Stimulated activated CD8-positive, alpha-beta memory T cell treated with anti-CD3 and anti-CD28 coated beads, Interleukin-7, amount 100 ng/mL, for 4 hours (primary cell): ENCODE measurements at regions not wholly inside any gene's neighbourhood (a gene's known extent, or its start where the extent isn't known, plus 50 kb on each side); places are given as distances from the start of the nearest gene placed in this dataset.
"Not testable (repeated sequence)": the region's sequence is repeated elsewhere in the genome, so short reads cannot be mapped to it uniquely, and the experiment has no call there.

ENCODE experiments used
- DNase-seq, 2 donors: peaks; one replicate each; pipeline ENCODE4 v3.0.0-alpha.2; 2020; ENCODE audit warnings: low read depth in 2 of 2

DNA sequence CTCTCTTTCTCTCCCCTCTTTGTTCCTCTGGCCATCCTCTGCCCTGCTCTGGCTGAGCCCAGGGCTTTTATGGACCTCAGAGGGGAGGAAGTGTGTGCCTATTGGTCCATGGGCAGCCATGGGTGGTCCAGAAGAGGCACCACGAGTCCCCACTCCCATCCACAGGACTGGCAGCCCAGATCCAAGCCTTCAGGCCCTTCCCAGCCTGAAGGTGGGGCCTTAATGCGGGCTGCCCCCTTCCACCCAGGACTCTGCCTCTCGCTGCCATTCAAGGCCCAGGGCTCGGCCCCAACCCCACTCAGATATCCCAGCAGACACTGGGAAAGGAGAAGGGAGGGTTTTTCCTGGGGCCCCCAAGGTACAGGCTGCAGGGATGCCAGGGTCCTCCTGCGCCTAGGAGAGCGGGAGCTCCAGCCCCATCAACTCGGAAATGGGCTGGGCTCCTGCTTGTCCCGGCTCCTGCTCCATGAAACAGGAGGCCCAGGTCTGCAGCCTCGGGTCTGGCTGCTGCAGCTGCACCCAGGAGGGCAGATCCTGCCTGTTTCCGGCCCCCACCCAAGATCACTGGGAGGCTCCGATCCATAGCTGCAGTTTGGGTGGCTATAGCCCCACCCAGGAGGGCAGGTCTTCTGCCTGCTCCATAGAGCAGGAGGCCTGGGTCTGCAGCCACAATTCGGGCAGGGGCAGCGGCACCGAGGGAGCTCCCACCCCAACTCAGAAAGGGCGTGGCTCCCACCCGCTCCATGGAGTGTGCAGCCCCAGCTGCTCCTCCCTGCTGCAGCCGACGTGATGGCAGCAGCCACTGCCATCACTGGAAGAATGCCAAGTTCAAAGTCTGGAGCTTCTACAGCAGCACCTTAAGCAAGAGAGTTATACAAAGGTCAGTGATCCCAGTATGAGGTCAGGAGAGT is 116.6 kb upstream of the RBBP8 start:
- DNase-seq = no peak

DNA sequence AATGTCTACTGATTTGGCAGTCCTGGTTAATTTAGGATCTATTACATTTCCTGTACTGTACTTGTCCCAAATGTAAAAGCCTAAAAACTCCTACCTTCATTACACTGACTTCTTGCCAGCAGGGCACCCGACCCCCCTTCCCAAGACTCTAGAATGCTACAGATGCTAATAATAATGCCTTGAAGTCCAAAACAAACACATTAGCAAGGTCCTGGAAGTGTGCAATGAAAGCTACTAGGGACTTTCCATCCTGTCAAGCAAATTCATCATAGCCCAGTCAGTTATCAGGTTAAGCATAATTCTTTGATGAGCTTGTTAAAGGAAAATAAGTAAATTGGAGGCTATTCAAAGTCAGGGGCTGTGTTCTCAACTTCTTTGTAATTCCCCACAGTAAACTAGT is 115.3 kb upstream of the RBBP8 start:
- no peak for DNase-seq

DNA sequence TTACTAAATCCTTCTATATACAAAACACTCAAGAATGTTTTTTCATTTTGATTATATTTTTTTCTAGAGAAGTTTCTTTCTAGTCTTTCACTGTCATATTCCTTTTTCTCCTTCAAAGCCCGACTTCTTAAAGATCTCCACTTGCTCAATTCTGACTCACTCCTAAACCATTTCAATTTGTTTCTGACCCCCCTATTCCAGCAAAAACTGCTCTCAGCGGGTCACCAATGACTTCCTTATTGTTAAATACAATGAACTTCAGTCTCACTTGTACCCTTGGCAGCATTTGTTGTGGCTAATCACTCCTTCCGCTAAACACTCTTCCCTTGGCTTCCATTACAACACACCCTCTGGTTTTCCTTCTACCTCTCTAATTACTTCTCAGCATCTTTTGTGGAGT is 111.1 kb upstream of the RBBP8 start:
- DNase-seq = no peak

DNA sequence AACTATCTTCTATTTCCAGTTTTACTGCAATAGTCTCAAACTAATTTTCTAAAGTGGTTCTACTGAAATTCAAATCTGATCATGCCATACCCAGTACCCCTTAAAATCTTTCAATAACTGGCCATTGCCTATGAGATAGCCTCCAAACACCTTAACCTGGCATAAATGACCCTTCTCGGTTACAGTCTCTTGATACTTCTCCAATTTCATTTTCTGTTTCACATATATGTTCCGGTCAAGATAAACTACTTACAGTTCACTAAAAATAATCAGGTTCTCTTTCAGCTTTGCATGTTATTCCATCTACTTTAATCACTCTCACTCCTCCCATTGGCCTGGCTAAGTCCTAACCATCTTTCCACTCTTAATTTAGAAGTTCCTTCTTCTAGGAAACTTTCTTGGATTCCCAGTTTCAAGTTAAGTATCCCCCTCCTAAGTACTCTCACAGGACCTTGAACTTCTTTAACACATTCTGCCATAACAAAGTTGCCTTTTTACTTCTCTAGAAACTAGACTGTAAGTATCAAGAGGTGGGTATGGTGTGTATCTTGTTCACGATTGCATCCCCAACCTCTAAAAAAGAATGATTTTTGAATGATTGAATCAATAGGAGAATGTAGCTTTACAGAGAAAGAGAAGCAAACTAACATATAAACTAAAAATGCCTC is 110.2 kb upstream of the RBBP8 start:
- DNase-seq = no peak

DNA sequence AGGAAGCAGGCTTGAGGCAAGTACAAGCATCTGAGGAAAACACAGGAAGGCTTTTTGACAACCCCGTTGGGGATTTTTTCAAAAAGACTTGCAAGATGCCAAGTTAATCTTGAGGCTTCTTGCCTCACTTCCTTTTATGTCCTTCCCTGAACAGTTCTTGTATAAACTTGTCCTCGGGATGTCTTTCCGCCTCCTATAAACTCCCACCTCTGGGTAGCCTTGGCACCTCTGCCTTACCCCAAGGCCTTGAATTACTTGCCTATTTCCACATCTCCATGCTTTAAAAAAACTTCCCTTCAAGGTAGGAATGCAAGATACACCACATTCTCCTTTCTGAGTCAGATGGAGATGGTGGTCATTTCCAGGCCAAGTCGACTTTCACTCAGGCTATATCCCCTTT is 106.4 kb upstream of the RBBP8 start:
- DNase-seq = no peak

DNA sequence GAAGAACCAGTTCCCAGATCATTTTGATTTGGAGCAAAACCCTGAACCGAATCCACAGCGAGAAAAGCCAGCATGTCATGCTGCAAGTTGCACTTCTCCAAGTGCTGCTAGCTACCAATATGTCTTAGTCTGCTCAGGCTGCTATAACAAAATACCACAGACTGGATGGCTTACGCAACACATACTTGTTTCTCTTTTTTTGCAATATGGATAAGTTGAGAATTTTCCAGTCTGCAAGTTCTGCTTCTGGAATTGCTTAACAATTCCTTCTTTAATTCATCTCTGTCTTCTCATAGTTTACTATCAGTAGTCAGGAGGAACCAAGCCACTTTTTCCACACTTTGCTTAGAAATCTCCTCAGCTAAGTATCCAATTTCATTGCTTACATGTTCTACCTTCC is 105.9 kb upstream of the RBBP8 start:
- no peak for DNase-seq

DNA sequence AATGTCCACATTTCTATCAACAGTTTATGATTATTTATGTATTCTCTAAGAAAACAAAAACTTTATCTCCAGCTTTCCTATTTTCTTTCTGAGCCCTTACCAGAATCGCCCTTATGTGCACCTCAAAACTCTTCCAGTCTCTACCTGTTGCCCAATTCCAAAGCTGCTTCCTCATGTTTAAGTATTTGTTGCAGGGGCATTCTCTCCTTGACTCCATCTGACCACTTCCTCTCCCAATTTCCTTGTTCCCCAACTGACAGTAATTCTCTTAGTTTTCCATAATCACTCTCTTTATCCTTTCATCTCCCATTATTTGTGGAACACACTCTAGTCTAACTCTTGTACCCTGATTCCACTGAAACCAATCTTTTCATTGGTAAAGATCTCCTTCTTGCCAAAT is 105.4 kb upstream of the RBBP8 start:
- no peak for DNase-seq

DNA sequence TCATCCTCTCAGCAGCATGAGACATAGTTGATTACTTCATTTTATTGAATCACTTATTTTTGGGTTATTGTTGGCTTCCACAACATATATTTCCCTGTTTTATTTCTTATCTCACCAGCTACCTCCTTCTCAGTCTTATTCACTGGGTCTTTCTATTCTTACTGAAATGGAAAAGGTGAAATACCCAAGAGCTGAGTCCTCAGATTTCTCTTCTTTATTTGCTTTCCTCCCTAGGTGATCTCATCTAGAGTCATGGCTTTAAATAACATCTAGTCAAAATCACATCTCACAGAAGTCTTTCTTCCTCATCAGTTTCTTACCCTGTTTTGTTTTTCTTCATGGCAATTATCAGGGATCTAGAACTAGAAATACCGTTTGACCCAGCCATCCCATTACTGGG is 105.0 kb upstream of the RBBP8 start:
- no peak for DNase-seq

DNA sequence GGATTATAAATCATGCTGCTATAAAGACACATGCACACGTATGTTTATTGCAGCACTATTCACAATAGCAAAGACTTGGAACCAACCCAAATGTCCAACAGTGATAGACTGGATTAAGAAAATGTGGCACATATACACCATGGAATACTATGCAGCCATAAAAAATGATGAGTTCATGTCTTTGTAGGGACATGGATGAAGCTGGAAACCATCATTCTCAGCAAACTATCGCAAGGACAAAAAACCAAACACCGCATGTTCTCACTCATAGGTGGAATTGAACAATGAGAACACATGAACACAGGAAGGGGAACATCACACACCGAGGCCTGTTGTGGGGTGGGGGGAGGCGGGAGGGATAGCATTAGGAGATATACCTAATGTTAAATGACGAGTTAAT is 104.5 kb upstream of the RBBP8 start:
- DNase-seq = not testable (repeated sequence)

DNA sequence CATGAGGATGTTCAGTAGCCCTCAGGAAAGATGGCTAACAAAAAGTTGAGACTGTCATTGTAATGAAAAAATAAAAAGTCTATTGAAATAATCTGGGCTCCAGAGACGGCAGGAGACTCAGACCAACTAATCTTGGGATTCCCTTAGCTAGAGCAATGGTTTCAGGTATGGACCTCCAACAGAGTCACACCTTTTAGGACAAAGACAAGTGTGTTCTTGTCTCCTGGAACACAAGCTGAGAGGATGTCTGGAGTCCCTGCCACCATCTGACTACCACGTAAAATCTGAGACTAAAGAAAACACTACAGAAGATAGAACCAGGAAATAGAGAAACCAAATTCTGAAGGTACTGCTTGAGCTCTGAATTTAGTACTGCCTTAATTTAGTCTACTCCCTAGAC is 103.3 kb upstream of the RBBP8 start:
- DNase-seq = no peak

DNA sequence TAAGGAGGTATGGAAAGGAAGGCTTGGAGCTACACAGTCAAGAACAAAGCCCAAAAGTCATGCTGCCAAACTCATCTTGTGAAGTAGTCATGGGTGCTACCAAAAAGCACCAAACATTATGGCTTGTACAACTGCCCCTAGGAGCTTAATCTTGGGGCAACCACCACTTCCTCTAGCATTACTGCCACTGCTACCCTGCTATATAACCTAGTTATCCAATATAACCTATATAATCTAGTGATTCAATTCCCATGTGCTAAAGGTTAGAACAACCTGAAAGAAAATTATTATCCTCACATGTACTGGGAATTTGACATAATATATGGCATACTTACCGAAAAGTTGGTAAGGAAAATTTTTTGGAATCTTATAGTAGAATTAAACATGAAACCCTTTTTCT is 102.6 kb upstream of the RBBP8 start:
- DNase-seq = no peak

DNA sequence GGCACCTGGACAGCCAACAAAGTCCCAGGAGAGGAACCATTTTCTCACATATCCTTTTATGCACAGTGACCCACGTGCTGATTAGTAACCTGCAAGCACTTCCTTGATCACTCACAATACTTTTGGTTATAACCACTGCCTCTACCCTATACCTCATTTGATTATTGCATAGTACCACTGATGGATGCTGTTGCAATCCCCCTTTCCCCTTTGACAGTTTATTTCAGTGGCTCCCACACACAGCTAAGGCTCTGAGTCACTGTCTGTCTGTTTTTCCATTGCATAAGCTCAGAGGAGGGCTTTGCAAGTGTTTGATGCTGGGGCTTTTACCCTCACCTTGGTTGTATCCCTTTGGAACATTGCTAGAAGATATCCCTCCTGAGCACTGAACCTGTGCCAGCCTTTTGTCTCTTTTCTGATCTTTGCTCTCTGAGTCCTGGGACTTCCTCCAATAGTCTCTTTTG is 101.7 kb upstream of the RBBP8 start:
- no peak for DNase-seq

DNA sequence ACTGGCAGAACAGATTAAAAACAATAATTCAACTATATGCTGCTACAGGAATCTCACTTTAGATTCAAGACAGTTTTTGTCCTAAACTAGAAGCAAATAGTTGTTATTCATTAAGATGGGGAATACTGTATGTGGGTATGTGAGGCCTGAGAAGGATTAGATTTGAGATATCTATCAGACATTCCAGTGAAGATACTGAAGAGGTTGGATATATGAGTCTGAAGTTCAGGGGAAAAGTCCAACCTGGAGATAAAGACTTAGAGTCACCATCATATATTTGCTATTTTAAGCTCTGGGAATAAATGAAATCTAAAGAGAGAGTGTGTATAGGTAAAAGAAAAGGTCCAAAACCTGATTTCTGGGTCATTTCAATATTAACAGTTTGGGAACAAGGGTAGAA is 96.2 kb upstream of the RBBP8 start:
- no peak for DNase-seq

DNA sequence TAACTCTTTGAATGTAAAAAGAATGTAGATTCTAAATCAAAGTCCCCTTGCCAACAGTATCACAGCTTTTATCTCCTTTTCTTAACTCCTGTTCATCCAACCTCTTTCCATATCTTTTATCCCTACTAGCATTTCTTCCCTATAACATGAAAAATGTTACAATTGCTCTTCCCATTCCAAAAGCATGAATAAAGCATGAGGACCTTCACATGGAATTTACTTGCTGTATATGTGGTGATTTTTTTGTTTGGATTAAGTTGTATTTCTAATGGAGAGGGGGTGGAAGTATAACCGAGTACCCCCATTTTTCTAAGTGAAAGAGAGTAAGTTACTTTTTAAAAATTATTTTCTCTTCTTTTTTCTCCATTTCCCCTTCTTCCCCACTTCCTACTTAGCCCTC is 94.9 kb upstream of the RBBP8 start:
- no peak for DNase-seq

DNA sequence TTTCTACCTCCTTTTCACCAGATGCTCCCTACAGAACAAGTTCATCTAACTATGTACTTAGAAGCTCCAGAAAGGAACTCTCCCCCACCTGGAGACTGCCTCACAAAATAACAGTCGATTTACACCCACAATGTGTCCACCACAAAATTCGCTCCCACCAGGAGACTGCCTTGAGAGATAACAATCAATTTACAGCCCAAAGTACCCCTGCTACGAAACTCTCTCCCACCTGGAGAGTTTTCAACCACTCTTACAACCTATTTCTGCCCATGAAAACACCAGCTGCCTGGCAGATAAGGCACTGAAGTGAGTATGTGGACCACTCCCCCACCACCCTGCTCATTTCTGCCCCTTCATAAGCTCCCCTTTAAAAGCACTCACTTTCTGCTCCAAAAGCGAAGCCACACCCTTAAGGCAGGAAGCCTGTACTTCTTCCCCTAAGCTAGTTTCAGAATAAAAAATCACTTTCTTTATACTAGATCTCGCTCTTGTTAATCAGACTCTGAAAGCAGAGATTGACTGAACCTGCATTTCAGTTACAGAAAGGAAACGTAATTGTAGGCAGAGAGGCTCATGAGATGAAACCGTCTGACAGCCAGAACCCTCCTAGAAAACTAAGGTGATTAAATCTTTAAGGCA is 94.4 kb upstream of the RBBP8 start:
- DNase-seq = no peak

DNA sequence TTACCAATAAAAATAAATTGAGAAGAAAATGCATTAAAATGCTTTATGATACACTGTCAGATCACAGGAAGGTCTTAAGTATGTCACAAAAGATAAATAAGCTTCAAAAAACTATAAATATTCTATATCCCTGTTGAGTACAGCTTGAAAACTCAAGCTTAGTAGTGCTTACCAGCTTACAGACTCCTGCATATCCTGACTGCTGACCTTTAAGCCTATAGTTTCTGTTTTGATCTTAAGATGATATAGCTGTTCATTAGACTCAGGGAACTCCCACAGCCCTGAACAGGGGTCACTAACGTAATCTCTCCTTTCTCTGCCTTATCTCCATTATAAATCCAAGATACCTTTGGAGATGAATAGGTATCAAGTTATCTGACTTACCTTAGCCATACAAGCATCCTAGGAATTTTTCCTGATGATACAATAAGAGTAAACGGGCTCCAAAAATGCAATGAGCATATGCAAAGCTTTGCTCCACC is 93.7 kb upstream of the RBBP8 start:
- DNase-seq = no peak

DNA sequence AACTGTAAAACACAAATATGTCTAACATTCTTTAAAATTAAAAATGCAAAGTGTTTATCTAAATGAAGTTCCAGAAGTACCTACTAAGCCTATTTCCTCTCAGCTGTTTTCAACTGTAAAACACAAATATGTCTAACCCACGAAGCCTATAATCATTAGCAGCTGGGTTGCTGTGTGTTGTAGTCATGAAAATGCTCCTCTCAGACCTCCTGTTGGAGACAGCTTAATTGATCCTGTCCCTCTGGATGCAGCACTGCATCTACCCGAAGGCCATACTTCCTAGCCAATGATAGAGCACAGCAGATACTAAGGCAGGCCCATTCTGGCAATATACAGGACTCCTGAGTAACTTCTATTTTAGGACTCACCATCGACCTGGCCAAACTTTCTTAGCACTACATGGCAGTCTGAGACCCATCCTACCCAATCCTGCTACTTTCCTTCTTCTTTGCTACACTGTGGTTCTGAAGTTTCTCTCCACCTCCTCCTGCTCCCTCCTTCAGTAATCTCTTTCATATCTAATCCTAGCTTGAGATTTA is 92.5 kb upstream of the RBBP8 start:
- no peak for DNase-seq

DNA sequence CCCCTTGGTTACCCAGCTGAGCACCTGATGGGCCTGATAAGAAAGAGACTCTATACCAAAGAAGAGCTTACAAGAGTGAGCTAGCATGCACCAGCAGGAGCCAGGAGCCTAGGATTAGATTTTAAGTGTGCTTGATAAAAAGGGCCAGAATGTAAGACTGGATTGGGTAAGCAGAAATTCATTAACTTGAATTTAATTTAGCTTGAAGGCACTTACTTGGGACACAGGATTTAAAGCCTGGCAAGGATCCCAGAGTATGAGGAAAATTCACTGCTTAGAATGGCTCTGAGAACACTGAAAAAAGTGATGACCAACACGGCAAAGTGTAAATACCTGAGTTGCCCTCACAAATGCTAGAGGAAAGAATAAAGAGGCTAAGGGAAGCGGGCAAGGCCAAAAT is 91.3 kb upstream of the RBBP8 start:
- DNase-seq = no peak

DNA sequence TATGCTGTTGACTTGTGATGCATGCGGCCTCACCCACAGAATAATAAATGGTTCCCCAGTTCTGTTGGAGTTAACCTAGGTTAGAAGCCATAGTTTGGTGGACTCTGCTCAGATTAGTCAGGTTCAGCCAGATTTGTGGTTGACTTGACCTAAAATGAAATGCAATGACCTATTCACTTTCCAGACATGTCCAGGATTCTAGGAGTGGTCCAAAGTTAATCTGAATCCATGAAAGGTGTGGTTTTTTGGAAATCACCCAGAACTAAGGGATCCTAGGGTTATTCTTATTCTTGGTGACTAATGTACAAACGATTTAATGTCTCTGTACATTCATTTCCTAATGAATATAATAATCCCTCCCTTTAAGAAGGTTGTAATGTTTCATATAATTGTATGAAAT is 88.9 kb upstream of the RBBP8 start:
- DNase-seq = no peak

DNA sequence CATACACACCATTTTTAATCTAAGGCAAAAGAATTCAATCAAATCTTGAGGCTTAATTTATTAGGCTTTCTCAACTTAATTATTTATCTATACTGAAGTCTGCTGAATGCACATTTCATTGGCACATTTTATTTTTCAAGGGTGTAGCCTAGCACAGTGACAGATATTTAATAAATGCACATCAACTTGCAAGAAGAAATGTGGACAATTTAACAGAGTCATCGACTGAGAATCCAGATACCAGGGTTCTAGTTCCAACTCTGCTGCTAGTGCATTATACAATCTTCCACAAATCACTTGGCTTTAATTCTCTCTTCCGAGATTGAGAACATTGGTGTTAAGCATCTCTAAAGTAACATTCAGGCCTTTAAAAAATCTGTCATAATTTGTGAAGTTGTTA is 88.5 kb upstream of the RBBP8 start:
- no peak for DNase-seq

DNA sequence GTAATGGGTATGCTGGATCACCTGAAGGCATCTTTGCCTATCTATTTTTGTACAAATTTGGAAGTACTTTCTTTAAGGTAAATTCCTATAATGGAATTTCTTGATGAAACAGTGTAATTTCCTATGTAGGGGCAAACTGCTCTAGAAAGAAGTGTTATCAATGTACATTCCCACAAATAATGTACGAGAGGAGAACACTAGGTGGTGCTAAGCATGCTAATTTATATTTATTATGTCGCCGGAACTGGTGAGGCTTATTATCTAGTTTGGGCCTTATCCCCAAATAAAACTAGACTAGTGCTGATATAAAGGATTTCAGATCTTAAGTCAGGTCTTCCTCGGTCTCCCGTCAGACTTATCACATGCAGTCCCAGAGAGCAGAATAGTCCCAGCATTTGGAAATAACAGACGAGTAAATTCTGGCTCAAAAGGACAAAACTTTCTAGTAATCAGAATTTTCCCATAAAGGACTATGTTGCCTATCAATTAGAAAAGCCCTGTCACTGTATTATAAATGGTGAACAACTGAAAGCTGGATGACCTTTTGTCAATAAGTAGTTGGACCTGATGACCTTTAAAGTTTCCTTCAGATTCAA is 86.9 kb upstream of the RBBP8 start:
- DNase-seq = no peak

DNA sequence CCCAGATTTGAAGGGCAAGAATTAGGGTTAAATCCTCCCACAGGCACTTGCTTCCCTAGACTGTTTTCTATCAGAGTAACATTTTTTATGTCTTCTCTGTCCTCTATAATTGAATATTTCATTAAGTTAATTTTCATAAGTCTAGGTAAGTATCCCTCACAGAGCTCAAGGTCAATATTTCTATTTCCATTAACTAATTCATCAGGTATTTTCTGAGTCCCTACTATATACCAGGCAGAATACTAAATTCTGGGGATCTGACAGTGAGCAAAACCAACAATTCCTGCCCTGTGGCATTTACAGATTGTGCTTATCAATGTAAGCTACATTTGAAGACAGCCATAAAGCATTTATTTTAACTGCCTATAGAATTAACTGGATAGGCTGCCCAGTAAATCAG is 86.4 kb upstream of the RBBP8 start:
- DNase-seq = no peak
